ENCODE measurements at regions not wholly inside any gene's neighbourhood (a gene's known extent, or its start where the extent isn't known, plus 50 kb on each side); places are given as distances from the start of the nearest gene placed in this dataset.

- no peak for TF ChIP-seq POLR2A (IDR thresholded peaks at IDR 0.05; ENCODE audit: low read depth, low read length)
- no peak for TF ChIP-seq POLR2AphosphoS5 (IDR thresholded peaks at IDR 0.05; ENCODE audit: low read depth, low read length)
- no peak for TF ChIP-seq TAF1 (IDR thresholded peaks at IDR 0.05; ENCODE audit: low read depth, low read length)
These were observed 312.9 kb upstream of the RPS23 start for GRCh38 chr5:82591021-82591515.
